ENCODE measurements at regions not wholly inside any gene's neighbourhood (a gene's known extent, or its start where the extent isn't known, plus 50 kb on each side); places are given as distances from the start of the nearest gene placed in this dataset.

DNA sequence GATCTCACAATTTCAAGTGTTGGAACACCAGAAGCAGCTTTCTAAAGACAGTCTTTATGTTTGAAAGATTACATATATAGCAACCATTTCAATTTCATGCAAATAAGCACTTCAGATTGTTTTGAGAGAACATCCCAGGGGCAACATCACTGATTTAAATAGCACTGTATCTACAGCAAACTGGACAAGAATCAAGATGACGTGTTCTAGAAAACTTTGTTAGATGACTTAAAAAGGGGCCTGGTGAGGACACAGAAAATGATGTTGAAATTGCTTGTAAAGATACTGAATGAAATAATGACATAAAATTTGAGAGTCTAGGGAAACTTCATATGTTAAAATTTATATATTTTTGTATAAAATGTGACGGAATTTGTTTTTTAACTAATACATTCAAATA, 277.1 kb downstream of the KLF12 start:
- Histone ChIP-seq H3K27ac (ENCODE audit: low read length) (no peak overlapping the region), H3K9me3 (ENCODE audit: control insufficient read depth, low read depth, low read length) (no peaks in the 10 kb centered on the region), H3K9ac (ENCODE audit: low read length) (no peak overlapping the region), H3K4me1 (ENCODE audit: control insufficient read depth, low read depth, low read length) (peaks cover 9% of the 10 kb centered on the region), H3K27me3 (ENCODE audit: control insufficient read depth, insufficient read depth, low read length) (no peaks in the 10 kb centered on the region), H3K36me3 (ENCODE audit: control insufficient read depth, low read depth, low read length) (no peaks in the 10 kb centered on the region), H3K4me3 (ENCODE audit: low read length) (no peak overlapping the region)

DNA sequence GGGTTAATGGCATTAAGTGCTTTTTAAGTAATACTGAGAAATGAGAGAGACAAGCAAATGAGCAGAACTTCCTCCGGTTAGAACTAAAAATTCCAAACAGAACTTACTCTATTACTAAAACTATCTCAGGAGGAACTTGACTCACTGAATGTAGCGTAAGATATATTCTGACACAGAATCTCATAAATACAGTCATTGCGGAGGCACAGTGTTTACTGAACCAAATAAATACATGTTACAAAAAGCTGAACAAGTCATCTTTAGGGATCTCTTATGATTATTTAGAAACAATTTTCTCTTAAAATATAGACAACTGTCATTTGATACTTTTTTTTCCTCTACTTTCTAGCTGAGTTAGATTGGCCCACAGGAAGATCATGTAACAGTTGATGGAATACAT, 283.1 kb downstream of the KLF12 start:
- H3K4me3 ChIP-seq (ENCODE audit: low read length) = no peak overlapping the region
- H3K9ac ChIP-seq (ENCODE audit: low read length) = no peak overlapping the region

DNA sequence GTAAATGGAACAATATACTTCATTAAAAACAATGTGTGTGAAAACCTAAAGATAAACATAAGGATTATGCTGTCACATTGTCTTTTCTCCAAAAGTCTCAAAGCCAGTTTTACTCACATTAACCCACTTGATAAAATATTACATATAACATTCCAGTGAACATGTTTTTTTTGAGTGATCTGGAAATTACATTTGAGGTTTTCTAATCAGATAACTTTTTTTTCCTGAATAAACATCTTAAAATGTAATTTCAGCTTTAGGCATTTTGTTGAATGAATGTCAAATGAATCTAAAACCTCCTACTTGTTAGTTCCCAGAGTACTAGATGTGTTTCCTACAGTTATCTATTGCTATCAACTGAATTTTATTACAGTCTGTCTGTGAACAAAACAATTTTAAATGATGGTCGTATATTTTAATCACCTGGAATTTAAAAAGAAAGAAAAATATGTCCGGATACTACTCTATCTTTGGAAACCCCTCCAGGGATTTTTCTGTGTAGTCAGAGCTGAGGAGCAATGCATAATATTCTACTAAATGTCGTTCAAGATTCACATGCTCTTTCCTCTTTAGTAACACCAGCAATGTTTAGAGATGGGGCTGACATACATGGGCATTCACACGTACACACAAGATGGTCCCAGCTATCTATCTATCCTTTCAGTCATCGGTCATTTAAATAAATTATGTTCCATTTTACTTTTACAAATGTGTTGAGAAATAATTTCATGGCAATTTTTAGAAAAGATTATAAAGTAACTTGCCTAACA, 283.9 kb downstream of the KLF12 start:
- H3K27me3 ChIP-seq (ENCODE audit: control insufficient read depth, insufficient read depth, low read length) = no peaks in the 10 kb centered on the region
- H3K36me3 ChIP-seq (ENCODE audit: control insufficient read depth, low read depth, low read length) = no peaks in the 10 kb centered on the region
- H3K9me3 ChIP-seq (ENCODE audit: control insufficient read depth, low read depth, low read length) = no peaks in the 10 kb centered on the region
- no peak overlapping the region for H3K27ac ChIP-seq (ENCODE audit: low read length)
- H3K9ac ChIP-seq (ENCODE audit: low read length) = no peak overlapping the region
- H3K4me3 ChIP-seq (ENCODE audit: low read length) = no peak overlapping the region
- peaks cover 18% of the 10 kb centered on the region for H3K4me1 ChIP-seq (ENCODE audit: control insufficient read depth, low read depth, low read length)

More for the DNA sequence above, 283.1 kb downstream of the KLF12 start:
- Histone ChIP-seq H3K9me3 (ENCODE audit: control insufficient read depth, low read depth, low read length) (no peaks in the 10 kb centered on the region), H3K4me1 (ENCODE audit: control insufficient read depth, low read depth, low read length) (peaks cover 18% of the 10 kb centered on the region), H3K36me3 (ENCODE audit: control insufficient read depth, low read depth, low read length) (no peaks in the 10 kb centered on the region), H3K27me3 (ENCODE audit: control insufficient read depth, insufficient read depth, low read length) (no peaks in the 10 kb centered on the region), H3K27ac (ENCODE audit: low read length) (no peak overlapping the region)

DNA sequence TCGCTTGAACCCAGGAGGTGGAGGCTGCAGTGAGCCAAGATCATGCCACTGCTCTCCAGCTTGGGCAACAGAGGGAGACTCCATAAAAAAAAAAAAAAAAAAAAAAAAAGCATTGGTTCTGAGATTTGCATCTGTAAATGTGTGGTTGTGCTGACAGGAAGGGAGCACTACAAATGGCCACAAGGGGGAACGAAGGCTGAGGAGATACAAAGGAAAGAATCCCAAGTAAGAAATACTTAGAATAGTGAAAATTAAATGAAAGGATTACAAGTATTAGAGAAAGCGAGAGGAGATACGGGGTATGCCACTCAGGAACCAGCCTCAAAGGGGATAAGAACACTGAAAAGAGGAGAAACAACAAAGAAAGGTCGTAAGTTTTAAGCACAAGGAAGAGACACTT, 284.9 kb downstream of the KLF12 start:
- peak overlapping the region; percentile 61 for H3K27ac ChIP-seq (ENCODE audit: low read length)
- no peak overlapping the region for H3K4me3 ChIP-seq (ENCODE audit: low read length)
- no peaks in the 10 kb centered on the region for H3K36me3 ChIP-seq (ENCODE audit: control insufficient read depth, low read depth, low read length)
- H3K27me3 ChIP-seq (ENCODE audit: control insufficient read depth, insufficient read depth, low read length) = no peaks in the 10 kb centered on the region
- H3K9me3 ChIP-seq (ENCODE audit: control insufficient read depth, low read depth, low read length) = no peaks in the 10 kb centered on the region
- H3K4me1 ChIP-seq (ENCODE audit: control insufficient read depth, low read depth, low read length) = peaks cover 18% of the 10 kb centered on the region
- H3K9ac ChIP-seq (ENCODE audit: low read length) = no peak overlapping the region

DNA sequence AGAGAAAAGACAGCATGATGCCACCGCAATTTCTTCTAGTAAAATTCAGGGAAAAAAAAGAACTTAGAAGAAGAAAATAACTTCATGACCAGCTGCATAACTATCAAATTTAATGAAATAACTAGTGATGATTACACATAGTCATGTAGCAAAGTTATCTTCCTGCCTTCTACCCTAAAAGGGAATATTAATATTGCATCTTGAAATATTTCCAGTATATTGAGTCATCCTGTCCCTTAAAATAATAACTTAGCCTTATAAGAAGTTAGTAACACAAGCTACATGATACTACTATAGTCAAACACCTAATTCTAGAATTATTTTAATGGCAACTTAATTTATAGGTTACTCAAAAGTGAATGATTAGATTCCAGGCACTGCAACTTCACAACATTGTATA, 289.2 kb downstream of the KLF12 start:
- H3K4me1 ChIP-seq (ENCODE audit: control insufficient read depth, low read depth, low read length) = peaks cover 19% of the 10 kb centered on the region
- no peak overlapping the region for H3K4me3 ChIP-seq (ENCODE audit: low read length)

DNA sequence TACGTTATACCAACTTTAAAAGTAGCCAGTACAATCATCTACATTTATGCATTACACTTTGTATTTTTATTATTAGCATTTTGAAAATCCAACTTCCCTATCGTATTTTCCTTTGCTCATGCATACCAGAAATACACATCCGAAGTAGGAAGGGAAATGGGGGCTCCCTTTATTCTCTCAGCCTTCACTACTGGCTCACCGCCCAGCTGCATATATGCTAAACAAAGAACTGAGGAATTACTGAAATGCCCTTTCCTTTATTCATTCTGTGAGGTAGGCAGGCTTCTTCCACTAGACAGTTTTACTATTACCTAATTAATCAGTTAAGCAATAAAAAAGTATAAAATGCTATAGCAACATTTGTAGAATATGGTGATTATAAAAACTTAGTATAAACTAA, 291.6 kb downstream of the KLF12 start:
- Histone ChIP-seq H3K27me3 (ENCODE audit: control insufficient read depth, insufficient read depth, low read length) (no peaks in the 10 kb centered on the region), H3K4me1 (ENCODE audit: control insufficient read depth, low read depth, low read length) (peaks cover 6% of the 10 kb centered on the region), H3K27ac (ENCODE audit: low read length) (no peak overlapping the region), H3K36me3 (ENCODE audit: control insufficient read depth, low read depth, low read length) (no peaks in the 10 kb centered on the region), H3K9ac (ENCODE audit: low read length) (no peak overlapping the region), H3K4me3 (ENCODE audit: low read length) (no peak overlapping the region), H3K9me3 (ENCODE audit: control insufficient read depth, low read depth, low read length) (no peaks in the 10 kb centered on the region)

More for the DNA sequence above, 289.2 kb downstream of the KLF12 start:
- no peaks in the 10 kb centered on the region for H3K9me3 ChIP-seq (ENCODE audit: control insufficient read depth, low read depth, low read length)
- no peaks in the 10 kb centered on the region for H3K36me3 ChIP-seq (ENCODE audit: control insufficient read depth, low read depth, low read length)
- no peak overlapping the region for H3K27ac ChIP-seq (ENCODE audit: low read length)
- H3K9ac ChIP-seq (ENCODE audit: low read length) = no peak overlapping the region
- no peaks in the 10 kb centered on the region for H3K27me3 ChIP-seq (ENCODE audit: control insufficient read depth, insufficient read depth, low read length)

DNA sequence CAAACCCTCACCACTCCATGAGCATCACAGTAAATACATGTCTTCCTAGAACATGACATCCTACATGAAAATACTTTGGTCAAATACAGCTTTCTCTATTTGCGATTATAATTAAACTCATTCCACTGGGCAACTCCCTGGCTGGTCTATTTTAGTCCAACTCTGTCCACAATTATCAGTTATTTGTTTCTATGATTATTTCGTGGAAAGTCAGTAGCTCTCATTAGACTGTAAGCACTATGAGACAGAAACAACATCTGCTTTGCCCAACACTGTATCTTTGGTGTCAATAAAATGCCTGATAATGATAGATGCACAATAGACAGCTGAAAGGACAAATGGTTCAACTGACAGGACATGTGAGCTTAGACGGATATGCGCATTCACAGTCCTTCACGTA, 292.0 kb downstream of the KLF12 start:
- peaks cover 6% of the 10 kb centered on the region for H3K4me1 ChIP-seq (ENCODE audit: control insufficient read depth, low read depth, low read length)

DNA sequence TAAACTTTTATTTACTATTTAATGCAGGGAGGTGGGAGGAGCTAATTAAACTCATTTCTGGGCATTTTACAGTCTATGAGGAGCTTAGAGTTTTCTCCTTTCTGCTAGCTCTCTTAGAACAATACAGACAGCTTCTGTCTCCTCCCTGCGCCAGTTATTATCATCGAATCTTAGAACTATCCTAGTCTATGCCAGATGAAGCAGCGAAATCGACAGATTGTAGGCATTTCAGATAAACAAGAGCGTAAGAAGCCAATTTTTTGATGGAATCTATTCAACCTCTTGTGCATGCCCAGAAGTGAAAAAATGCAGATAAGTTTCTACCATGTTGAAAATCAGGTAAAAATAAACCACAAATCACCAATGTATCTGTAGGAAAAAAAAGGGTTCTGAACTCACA, 297.1 kb downstream of the KLF12 start:
- Histone ChIP-seq H3K9ac (ENCODE audit: low read length) (no peak overlapping the region), H3K36me3 (ENCODE audit: control insufficient read depth, low read depth, low read length) (no peaks in the 10 kb centered on the region), H3K4me3 (ENCODE audit: low read length) (no peak overlapping the region), H3K27me3 (ENCODE audit: control insufficient read depth, insufficient read depth, low read length) (no peaks in the 10 kb centered on the region), H3K9me3 (ENCODE audit: control insufficient read depth, low read depth, low read length) (no peaks in the 10 kb centered on the region), H3K27ac (ENCODE audit: low read length) (no peak overlapping the region), H3K4me1 (ENCODE audit: control insufficient read depth, low read depth, low read length) (peaks cover 4% of the 10 kb centered on the region)

More for the DNA sequence above, 292.0 kb downstream of the KLF12 start:
- Histone ChIP-seq H3K4me3 (ENCODE audit: low read length) (no peak overlapping the region), H3K27me3 (ENCODE audit: control insufficient read depth, insufficient read depth, low read length) (no peaks in the 10 kb centered on the region), H3K36me3 (ENCODE audit: control insufficient read depth, low read depth, low read length) (no peaks in the 10 kb centered on the region), H3K9ac (ENCODE audit: low read length) (no peak overlapping the region), H3K9me3 (ENCODE audit: control insufficient read depth, low read depth, low read length) (no peaks in the 10 kb centered on the region), H3K27ac (ENCODE audit: low read length) (no peak overlapping the region)

DNA sequence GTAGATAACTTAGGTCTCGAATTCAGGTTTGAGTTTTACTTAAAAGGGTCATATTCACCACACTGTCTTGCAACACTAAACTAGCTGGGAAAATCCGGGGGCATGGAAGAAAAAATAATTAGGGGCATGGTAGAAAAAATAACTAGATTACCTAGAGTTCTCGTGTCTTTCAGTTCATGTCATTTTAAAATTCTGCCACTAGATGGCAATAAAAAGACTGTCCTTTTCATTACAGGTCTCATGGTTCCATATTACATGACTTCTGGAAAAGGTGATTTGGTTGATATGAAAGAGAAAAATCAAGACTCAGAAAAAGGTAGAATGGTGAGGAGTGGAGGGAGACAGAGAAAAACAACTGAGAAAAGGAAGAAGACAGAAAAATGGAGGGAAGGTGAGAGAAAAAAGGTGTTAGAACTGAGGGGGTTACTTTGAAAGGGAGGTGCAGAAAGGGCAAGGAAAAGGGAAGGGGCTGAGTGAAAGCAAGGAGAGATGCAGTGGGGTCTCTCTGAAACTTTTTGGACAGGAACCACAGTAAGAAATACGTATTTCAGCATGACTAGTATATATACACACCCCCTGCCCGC, 299.0 kb downstream of the KLF12 start:
- no peak overlapping the region for H3K9ac ChIP-seq (ENCODE audit: low read length)
- H3K4me1 ChIP-seq (ENCODE audit: control insufficient read depth, low read depth, low read length) = peaks cover 4% of the 10 kb centered on the region

DNA sequence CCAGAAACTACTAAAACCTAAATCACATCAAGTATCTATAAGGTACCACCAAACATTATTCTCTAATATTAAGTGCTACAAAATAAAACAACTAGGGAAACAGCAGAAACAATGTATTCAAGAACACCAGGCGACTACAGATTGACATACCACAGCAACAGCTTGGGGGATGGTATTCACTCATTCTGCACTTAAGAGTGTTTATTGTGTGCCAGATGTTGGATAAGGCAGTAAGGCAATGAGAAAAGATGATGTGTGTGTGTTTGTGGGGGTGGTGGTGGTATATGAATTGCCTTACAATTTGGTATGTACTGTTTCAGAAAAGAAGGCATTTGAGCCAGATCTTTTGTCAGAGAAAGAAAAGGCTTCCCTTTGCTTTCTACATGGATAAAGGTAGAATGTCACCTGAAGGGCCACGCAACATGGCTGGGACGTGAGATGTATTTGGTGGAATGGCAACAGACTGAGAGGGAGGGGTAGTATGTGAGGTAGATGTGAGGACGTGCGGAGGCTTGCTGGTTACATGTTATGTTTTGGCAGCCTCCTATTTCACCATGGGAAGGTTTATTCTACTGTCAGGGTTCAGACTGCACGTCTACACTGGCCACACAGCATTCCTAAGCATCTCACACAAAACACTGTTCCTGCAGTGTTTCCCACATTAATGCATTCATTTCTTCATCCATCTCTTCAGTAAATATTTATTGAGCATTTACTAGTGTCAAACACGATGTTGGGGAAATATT, 300.7 kb downstream of the KLF12 start:
- H3K9me3 ChIP-seq (ENCODE audit: control insufficient read depth, low read depth, low read length) = no peaks in the 10 kb centered on the region
- H3K4me3 ChIP-seq (ENCODE audit: low read length) = no peak overlapping the region
- H3K9ac ChIP-seq (ENCODE audit: low read length) = no peak overlapping the region
- H3K27me3 ChIP-seq (ENCODE audit: control insufficient read depth, insufficient read depth, low read length) = no peaks in the 10 kb centered on the region
- no peaks in the 10 kb centered on the region for H3K36me3 ChIP-seq (ENCODE audit: control insufficient read depth, low read depth, low read length)
- peaks cover 4% of the 10 kb centered on the region for H3K4me1 ChIP-seq (ENCODE audit: control insufficient read depth, low read depth, low read length)
- H3K27ac ChIP-seq (ENCODE audit: low read length) = no peak overlapping the region

More for the DNA sequence above, 299.0 kb downstream of the KLF12 start:
- Histone ChIP-seq H3K27me3 (ENCODE audit: control insufficient read depth, insufficient read depth, low read length) (no peaks in the 10 kb centered on the region), H3K4me3 (ENCODE audit: low read length) (no peak overlapping the region), H3K9me3 (ENCODE audit: control insufficient read depth, low read depth, low read length) (no peaks in the 10 kb centered on the region), H3K27ac (ENCODE audit: low read length) (no peak overlapping the region), H3K36me3 (ENCODE audit: control insufficient read depth, low read depth, low read length) (no peaks in the 10 kb centered on the region)

DNA sequence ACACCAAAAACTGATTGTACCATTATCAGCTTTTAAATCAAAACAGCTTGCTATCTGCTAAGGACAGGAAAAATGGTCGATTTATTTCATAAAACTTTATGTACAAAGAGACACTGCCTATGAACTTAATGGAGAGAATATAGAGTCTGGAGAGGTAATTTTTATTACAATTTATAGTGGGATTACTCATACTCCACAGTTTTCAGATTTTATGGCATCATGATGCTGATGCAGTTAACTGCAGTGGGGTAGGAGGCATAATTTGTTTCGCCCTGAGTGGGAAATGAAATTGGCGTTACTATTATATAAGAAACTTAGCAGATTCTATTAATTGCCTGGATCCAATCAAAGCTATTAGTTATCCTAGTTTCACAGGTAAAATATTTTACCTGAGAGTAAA, 301.4 kb downstream of the KLF12 start:
- Histone ChIP-seq H3K27ac (ENCODE audit: low read length) (no peak overlapping the region), H3K9ac (ENCODE audit: low read length) (no peak overlapping the region), H3K27me3 (ENCODE audit: control insufficient read depth, insufficient read depth, low read length) (no peaks in the 10 kb centered on the region), H3K9me3 (ENCODE audit: control insufficient read depth, low read depth, low read length) (no peaks in the 10 kb centered on the region), H3K36me3 (ENCODE audit: control insufficient read depth, low read depth, low read length) (no peaks in the 10 kb centered on the region), H3K4me1 (ENCODE audit: control insufficient read depth, low read depth, low read length) (peaks cover 4% of the 10 kb centered on the region), H3K4me3 (ENCODE audit: low read length) (no peak overlapping the region)

Data from iPS-18a (cell line).